HL-60 (cell line): ENCODE measurements at regions not wholly inside any gene's neighbourhood (a gene's known extent, or its start where the extent isn't known, plus 50 kb on each side); places are given as distances from the start of the nearest gene placed in this dataset.
"Not testable (repeated sequence)": the region's sequence is repeated elsewhere in the genome, so short reads cannot be mapped to it uniquely, and the experiment has no call there.

Experiments used
- DNase-seq, 2 experiments: peaks; one replicate each; pipeline ENCODE4 v3.0.0-alpha.2; 2010 to 2020; ENCODE audit warnings: low read depth in 1 of 2, low spot score in 1 of 2
- H3K27ac ChIP-seq: fragments of 250-450 bp; sonication (Bioruptor Pico); replicated peaks from 2 replicates; pipeline ENCODE4 v1.5.1; 2020; ENCODE audit warnings: mild to moderate bottlenecking, moderate library complexity
- H3K27me3 ChIP-seq: fragments of 250-450 bp; sonication (Bioruptor Pico); 2 replicates; pipeline ENCODE4 v1.5.1; 2021; ENCODE audit warnings: mild to moderate bottlenecking, moderate library complexity; ENCODE audit not compliant: insufficient read depth, poor library complexity, severe bottlenecking
- H3K4me3 ChIP-seq: replicated peaks from 2 replicates; pipeline ENCODE4 v1.5.1; 2011; ENCODE audit warnings: mild to moderate bottlenecking, control low read depth, low read length; ENCODE audit not compliant: insufficient read depth
- GABPA ChIP-seq: IDR thresholded peaks from 2 replicates; pipeline ENCODE4 v1.6.1; 2012; ENCODE audit warnings: low read depth
- POLR2AphosphoS5 ChIP-seq: IDR thresholded peaks from 2 replicates; pipeline ENCODE4 v1.6.1; 2012; ENCODE audit warnings: low read depth
- SPI1 ChIP-seq: IDR thresholded peaks from 2 replicates; pipeline ENCODE4 v1.6.1; 2012; ENCODE audit warnings: low read depth, mild to moderate bottlenecking, borderline replicate concordance
- TF ChIP-seq, protein P1 (sequence below): IDR thresholded peaks from 2 replicates; pipeline ENCODE4 v1.6.1; 2012; ENCODE audit warnings: low read depth; ENCODE audit not compliant: insufficient replicate concordance
- TF ChIP-seq, protein P2 (sequence below): IDR thresholded peaks from one replicate; pipeline ENCODE4 v1.5.1; 2011; ENCODE audit warnings: low read length, control low read depth, inconsistent platforms; ENCODE audit not compliant: insufficient read depth

DNA sequence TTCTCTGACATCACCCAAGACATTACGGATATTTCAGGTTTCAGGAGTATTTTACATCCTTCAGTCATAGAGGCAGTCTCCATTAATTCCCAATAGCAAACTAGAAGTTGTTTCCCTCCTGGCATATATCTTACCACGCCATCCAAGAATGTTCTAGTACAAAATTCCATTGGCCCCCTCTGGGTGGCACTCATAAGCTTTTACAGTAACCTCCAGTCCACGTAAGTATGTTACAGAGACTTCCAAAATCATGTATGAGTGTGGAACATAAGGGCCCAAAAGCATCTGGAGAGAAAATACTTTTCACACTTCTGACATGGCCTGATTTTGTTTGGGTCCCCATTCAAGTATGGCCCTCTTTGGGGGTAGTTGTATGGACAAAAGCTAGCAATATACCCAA is 58.1 kb upstream of the DHRS4 start:
- Histone ChIP-seq H3K4me3 (no peak overlapping the region), H3K27me3 (no peaks in the 10 kb centered on the region), H3K27ac (no peak overlapping the region)
- no peak for DNase-seq
- TF ChIP-seq POLR2AphosphoS5 (no peak), GABPA (no peak), SPI1 (no peak)
- TF ChIP-seq, protein P1, sequence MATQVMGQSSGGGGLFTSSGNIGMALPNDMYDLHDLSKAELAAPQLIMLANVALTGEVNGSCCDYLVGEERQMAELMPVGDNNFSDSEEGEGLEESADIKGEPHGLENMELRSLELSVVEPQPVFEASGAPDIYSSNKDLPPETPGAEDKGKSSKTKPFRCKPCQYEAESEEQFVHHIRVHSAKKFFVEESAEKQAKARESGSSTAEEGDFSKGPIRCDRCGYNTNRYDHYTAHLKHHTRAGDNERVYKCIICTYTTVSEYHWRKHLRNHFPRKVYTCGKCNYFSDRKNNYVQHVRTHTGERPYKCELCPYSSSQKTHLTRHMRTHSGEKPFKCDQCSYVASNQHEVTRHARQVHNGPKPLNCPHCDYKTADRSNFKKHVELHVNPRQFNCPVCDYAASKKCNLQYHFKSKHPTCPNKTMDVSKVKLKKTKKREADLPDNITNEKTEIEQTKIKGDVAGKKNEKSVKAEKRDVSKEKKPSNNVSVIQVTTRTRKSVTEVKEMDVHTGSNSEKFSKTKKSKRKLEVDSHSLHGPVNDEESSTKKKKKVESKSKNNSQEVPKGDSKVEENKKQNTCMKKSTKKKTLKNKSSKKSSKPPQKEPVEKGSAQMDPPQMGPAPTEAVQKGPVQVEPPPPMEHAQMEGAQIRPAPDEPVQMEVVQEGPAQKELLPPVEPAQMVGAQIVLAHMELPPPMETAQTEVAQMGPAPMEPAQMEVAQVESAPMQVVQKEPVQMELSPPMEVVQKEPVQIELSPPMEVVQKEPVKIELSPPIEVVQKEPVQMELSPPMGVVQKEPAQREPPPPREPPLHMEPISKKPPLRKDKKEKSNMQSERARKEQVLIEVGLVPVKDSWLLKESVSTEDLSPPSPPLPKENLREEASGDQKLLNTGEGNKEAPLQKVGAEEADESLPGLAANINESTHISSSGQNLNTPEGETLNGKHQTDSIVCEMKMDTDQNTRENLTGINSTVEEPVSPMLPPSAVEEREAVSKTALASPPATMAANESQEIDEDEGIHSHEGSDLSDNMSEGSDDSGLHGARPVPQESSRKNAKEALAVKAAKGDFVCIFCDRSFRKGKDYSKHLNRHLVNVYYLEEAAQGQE = no peak
- TF ChIP-seq, protein P2, sequence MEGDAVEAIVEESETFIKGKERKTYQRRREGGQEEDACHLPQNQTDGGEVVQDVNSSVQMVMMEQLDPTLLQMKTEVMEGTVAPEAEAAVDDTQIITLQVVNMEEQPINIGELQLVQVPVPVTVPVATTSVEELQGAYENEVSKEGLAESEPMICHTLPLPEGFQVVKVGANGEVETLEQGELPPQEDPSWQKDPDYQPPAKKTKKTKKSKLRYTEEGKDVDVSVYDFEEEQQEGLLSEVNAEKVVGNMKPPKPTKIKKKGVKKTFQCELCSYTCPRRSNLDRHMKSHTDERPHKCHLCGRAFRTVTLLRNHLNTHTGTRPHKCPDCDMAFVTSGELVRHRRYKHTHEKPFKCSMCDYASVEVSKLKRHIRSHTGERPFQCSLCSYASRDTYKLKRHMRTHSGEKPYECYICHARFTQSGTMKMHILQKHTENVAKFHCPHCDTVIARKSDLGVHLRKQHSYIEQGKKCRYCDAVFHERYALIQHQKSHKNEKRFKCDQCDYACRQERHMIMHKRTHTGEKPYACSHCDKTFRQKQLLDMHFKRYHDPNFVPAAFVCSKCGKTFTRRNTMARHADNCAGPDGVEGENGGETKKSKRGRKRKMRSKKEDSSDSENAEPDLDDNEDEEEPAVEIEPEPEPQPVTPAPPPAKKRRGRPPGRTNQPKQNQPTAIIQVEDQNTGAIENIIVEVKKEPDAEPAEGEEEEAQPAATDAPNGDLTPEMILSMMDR = no peak

DNA sequence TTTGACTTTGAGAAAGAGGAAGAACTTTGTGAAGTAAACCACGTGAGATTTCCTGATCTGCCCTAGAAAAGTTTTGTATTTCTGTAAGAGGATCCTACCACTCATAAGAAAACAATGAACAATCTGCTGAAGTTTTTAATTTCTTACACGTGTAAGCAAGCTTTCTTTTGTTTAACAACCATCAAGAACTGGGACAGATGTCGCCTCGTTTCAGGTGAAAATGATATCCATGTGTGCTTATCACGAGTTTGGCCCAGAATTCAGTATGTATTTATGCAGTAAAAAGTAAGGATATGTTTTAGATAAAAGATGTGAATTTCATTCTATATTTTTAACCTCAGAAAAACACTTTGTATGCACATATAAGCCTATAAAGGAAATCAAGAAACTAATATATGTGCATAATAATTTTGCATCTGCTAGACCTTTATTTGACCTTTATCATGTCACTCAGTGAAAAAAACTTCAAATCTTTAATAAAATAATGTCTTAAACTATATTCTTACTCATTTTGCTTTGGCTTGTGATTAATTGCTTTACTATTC is 56.9 kb upstream of the DHRS4 start:
- Histone ChIP-seq H3K27ac (no peak overlapping the region), H3K4me3 (no peak overlapping the region), H3K27me3 (no peaks in the 10 kb centered on the region)
- no peak for TF ChIP-seq GABPA
- no peak for TF ChIP-seq POLR2AphosphoS5
- no peak for DNase-seq

DNA sequence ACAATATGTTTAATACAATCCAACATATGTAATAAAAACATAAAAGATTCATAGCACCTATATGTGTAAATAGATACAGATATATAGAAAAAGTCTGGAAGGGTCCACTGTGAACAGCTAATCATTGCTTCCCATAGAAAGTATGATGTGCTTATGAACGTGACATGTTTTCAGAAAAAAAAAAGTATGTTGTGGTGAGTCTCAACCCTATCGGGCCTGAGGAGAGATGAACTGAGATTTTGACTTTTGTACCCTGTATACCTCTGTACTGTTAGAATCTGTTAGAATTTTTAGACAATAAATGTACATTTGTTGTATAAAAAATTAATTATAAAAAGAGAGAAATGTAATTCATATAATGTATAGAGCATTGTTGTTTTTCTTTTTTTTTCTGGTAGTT is 56.3 kb upstream of the DHRS4 start:
- DNase-seq, H3K27me3 ChIP-seq, H3K4me3 ChIP-seq, H3K27ac ChIP-seq: not testable (repeated sequence)

DNA sequence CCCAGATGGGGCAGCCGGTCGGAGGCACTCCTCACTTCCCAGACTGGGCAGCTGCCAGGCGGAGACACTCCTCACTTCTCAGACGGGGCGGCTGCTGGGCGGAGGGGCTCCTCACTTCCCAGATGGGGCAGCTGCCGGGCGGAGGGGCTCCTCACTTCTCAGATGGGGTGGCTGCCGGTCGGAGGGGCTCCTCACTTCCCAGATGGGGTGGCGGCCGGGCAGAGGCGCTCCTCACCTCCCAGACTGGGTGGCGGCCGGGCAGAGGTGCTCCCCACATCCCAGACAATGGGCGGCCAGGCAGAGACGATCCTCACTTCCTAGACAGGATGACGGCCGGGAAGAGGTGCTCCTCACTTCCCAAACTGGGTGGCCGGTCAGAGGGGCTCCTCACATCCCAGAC is 55.2 kb upstream of the DHRS4 start:
- not testable (repeated sequence) for H3K27me3 ChIP-seq, DNase-seq, H3K27ac ChIP-seq, H3K4me3 ChIP-seq

DNA sequence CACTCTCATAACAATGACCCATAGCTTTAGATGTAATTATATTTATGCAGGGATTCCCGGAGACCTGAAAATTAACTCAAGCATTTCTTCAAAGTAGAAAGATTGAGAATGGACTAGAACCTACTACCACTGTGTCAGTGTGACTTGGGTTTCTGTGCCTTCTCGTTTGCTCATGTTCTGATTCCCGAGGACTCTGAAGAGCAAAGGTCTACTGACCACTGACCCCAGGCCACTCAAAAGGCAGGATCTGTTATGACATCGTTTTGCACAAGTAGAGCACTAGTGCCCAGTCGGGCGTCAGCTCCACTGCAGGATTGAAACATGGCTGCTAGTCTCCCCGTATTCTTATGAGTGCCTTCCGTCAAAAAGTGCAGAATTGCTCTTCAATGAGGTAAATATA is 53.8 kb upstream of the DHRS4 start:
- no peak for DNase-seq
- Histone ChIP-seq H3K27ac (no peak overlapping the region), H3K27me3 (no peaks in the 10 kb centered on the region), H3K4me3 (no peak overlapping the region)
- no peak for TF ChIP-seq SPI1
- TF ChIP-seq, protein P1 = no peak
- no peak for TF ChIP-seq GABPA
- no peak for TF ChIP-seq POLR2AphosphoS5
- TF ChIP-seq, protein P2 = no peak
